ENCODE measurements at regions not wholly inside any gene's neighbourhood (a gene's known extent, or its start where the extent isn't known, plus 50 kb on each side); places are given as distances from the start of the nearest gene placed in this dataset.
"Not testable (repeated sequence)": the region's sequence is repeated elsewhere in the genome, so short reads cannot be mapped to it uniquely, and the experiment has no call there.

DNA sequence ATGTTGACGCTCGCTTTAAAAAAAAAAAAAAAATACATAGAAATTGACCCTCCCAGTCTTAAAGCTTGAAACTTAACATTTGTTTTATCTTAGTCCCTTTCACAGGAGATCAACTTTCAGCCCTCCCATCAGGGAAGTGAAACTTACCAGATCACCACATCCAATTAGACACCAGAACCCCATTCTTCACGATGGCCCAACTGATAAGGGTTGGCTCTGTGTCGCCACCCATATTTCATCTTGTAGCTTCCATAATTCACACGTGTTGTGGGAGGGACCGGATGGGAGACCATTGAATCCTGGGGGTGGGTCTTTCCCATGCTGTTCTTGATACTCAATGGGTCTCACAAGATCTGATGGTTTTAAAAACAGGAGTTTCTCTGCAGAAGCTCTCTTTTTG lies 629.4 kb upstream of the KCND2 start:
- no peak for DNase-seq

DNA sequence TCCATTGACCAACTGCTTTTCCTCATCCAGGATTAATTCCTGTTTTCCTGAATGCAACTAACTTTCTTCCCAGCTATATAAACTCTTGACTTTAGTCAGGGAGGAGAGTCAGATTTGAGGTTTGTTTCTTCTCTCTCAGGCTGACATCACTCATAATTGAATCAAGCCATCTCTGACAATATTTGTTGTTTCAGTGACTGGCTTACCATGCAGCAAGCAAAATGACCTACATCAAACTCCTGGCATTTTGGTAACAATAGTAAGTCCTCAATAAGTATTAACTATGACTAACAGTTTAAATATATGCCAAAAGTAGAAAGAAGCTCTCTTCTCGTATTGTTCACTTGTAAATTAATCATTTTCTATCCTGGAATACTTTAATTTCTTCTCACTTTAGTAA lies 625.7 kb upstream of the KCND2 start:
- DNase-seq: no peak

DNA sequence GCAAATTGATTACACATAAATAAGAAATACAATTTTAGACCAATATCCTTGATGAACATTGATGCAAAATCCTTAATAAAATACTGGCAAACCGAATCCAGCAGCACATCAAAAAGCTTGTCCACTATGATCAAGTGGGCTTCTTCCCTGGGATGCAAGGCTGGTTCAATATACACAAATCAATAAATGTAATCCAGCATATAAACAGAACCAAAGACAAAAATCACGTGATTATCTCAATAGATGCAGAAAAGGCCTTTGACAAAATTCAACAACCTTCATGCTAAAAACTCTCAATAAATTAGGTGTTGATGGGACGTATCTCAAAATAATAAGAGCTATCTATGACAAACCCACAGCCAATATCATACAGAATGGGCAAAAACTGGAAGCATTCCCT lies 624.2 kb upstream of the KCND2 start:
- DNase-seq: not testable (repeated sequence)

DNA sequence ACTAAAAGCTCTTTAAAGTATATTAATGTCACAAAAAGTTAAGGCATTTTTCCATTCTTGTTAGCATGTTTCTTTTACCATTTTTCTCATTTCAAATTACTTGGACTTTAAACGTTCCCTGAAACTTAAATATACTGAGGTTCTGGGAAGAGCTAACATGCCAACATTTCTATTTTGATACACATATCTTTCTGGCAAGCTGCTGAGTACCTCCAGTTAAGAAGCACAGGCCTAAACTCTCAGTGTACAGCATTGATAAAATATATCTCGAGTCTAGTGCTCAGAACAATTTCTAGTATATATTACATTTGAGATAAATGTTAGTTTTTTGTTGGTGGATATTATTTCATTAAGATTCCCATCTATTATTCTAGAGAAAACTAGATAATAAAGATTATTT lies 612.9 kb upstream of the KCND2 start:
- DNase-seq: no peak

DNA sequence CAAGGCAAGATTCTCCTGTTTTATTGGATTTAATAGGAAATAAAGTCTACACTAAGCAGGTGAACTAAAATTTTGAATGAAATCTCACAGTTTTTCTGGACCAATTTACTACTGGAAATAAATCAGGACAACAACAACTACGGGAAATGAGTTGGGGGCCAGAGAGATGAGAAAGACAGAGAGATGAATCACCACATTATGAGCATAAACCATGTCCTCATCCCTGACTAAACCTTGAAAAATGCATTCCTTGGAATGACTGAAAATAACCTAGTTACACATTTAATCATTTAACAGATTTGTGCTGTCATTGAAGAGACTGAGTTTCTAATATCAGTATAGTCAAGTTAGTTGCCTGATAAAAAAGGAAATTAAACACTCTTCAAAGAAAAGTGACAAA lies 608.4 kb upstream of the KCND2 start:
- no peak for DNase-seq

DNA sequence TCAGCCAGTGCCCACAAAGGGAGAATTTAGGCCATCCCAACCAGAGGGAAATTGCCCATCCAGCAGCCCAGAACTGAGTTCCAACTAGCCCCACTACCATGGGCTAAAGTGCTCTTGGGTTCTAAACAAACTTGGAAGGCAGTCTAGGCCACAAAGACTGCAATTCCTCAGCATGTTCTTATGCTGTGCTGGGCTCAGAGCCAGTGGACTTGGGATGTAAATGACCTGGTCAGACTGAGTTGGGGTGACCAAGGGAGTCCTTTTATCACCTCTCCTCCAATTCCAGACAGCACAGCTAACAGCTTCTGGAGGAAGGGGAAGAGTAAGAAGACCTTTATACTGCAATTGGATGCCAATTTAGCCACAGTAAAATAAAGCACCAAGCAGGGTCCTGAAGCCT lies 607.2 kb upstream of the KCND2 start:
- no peak for DNase-seq

DNA sequence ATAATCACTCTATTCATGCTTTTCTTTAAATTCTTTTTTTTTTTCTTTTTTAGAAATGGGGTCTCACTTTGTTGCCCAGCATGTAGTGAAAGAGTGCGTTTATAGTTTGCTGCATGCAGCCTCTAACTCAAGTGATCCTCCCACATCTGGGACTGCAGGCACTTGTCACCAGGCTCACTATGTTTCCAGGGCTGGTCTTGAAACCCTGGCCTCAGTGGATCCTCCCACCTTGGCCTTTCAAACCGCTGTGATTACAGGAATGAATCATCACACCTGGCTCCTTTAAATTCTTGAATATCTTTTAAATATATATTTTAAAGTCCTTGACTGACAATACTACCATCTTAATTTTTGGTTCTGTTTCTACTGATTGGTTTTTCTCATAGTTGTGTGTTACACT lies 591.6 kb upstream of the KCND2 start:
- no peak for DNase-seq

DNA sequence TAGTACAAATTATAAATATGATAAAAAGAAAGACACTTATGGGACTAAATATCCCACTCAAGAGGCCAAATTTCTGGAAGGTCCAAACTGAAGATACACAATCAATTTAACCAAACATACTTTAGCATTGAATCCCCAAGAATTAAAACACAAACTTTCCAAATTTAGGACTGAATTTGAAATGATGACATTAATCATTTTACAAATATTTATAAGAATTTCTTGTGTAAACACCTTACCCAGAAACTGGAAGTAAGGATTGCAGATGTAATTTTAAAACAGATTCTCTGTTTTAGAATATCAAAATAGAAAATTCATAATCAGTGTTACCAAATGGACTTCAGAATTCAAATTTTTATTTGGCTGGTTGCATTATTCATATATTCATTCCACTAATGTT lies 588.2 kb upstream of the KCND2 start:
- DNase-seq: no peak

DNA sequence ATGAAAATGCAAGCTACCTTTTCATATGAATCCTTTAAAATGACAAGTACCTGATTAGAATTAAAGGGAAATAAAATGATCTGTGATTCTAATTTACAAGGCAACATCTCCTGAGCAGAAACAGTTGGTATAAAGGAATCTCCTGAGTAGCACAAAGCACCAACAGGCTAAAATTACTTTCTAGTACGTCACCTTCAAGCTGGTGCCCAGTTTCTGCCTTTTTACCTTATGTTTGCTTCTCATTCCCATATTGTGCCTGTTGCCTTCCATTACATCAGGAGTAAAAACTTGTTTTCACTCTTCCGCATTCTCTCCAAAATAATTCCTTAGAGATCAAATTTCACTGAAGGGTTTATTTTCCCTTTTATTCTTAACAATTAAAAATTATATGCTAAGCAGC lies 587.1 kb upstream of the KCND2 start:
- DNase-seq: no peak

DNA sequence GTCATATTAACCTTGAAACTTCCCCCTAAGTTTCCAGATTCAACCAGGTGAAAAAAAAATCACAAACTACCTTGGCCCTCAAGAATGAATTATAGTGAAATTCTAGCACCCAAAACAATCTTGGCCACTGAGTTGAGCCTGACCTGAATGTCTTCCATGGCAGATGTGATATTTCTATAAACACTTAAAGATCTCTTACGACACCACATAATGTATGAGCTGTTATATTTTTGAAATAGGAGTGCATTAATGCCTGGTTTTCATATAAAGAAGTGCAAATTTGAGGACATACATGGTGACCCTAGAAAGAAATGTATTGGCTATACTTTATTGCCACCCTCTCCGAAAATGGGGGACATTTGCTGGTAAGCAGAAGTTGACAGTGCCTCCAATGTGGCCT lies 584.1 kb upstream of the KCND2 start:
- no peak for DNase-seq

DNA sequence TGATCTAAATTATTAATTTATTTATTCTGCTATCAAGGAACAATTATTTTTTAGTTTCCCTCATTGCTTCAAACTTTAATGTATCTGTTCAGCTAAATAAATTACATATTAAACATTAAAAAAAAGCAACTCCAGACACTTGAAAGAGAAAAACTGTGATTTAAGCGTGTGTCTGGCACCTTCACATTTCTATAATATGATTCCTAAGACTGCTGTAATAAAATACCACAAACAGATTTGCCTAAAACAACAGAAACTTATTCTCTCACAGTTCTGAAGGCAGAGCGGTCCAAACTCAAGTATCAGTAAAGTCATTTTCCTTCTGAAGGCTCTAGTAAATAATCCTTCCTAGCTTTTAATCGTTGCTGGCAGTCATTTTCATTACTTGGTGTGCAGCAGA lies 580.4 kb upstream of the KCND2 start:
- DNase-seq: no peak

DNA sequence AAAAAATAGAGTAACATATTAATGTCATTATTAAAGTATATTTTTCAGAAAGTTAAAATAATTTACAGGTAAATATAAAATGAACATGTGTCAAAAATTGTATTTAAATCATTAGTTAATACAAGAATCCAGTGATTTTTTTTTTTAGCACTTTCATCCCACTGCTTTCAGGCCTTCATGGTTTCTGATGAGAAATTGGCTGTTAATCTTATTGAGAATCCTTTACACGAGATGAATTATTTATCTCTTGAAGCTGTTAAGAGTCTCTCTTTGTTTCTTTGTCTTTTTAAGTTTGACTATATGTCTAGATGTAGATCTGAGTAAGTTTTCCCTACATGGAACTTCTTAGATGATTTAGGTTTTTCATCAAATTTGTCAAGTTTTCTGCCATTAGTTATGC lies 578.5 kb upstream of the KCND2 start:
- DNase-seq: no peak

DNA sequence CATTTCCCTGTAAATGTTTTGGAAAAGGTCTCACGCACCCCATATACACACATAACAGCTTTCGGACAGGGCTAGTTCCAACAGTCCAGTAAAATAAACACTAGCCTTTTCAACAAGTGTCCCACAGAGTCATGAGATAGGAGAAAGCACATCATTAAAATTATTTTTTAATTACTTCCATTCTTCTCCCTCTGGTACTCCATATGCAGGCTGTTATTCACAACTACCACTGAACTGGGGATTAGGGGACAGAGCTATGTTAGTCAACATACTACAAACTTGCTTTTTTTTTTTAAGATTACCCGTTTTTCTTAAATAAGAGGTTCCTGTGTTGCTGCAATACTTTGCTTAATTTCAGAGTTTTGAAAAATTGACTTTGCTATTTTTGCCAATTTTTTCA lies 576.6 kb upstream of the KCND2 start:
- DNase-seq: no peak

DNA sequence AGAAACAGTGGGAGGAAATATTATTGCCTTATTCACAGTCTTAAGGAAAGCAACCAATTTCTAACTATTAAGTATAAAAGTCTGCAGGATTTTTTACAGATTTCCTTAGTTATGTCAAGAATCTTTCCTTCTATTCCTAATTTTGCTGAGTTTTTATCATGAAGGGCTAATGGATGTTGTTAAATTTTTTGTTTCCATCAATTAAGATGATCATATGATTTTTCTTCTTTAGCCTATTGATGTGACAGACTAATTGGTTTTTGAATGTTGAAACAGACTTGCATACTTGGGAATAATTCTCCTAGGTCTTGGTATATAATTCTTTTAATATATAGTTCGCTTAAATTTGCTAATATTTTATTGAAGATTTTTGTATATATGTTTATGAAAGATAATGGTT lies 569.1 kb upstream of the KCND2 start:
- no peak for DNase-seq

DNA sequence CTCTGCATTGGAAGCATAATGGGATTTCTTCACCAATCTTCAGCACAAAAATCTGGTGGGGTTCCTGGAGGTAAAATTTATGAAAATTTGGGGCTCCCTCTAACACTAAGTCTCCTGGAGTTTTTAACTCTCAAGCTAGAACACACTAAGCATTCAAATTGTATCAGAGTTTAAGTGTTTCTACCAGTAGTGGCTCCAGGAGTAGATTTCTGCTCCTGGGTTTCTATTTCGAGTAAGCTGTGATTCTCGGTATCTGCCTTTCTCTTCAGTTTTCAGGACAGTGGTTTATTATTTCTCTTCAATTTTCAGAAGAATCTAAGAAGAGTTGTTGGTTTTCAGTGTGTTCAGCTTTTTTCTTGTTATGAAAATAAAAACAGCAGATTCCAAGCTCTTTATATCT lies 566.4 kb upstream of the KCND2 start:
- DNase-seq: no peak

DNA sequence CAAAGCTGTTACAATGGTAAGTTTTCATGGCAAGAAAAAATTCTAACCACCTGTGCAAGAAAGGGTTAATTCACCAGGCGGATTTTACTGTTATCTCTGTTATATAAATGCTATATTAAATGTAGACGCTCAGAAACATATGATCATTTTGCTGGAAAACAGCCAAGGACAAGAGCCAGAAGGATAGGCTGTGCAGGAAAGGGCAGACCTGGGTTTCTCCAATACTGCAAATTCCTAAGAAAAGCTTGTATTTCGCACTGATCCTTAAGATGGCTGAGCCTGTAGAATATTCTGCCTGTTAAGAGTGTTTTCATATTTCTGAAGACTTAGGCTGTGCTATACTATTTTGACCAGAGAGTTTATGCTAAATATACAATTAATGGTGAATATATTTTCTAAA lies 564.1 kb upstream of the KCND2 start:
- DNase-seq: no peak

DNA sequence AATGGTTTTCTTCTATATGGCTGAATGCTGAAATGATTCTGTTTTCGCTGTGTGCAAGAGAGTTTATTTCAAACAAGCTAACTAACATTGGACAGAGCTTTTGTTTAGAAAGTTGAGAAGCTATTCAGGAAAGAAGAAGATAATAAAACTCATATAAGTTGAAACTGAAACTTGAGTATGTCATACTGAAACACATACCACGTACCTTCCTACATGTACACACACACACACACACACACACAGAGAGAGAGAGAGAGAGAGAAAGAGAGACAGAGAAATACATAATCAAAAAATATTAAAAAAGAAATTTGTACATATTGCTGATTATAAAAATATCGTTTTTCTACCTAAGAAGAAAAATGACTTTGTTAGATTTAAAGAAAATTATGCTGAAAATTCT lies 561.9 kb upstream of the KCND2 start:
- no peak for DNase-seq

DNA sequence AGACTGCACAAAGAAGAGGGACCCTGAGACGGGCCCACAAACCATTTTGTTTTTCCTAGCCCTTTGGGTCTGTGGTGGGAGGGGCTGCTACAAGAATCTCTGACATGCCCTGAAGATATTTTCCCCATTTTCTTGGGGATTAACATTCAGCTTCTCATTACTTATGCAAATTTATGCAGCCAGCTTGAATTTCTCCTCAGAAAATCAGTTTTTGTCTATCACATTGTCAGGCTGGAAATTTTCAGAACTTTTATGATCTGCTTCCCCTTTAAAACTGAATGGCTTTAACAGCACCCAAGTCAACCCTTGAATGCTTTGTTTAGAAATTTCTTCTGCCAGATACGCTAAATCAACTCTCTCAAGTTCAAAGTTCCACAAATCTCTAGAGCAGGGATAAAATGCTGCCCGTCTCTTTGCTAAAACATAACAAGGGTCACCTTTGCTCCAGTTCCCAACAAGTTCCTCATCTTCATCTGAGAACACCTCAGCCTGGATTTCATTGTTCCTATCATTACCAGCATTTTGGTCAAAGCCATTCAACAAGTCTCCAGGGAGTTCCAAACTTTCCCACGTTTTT lies 560.0 kb upstream of the KCND2 start:
- no peak for DNase-seq

DNA sequence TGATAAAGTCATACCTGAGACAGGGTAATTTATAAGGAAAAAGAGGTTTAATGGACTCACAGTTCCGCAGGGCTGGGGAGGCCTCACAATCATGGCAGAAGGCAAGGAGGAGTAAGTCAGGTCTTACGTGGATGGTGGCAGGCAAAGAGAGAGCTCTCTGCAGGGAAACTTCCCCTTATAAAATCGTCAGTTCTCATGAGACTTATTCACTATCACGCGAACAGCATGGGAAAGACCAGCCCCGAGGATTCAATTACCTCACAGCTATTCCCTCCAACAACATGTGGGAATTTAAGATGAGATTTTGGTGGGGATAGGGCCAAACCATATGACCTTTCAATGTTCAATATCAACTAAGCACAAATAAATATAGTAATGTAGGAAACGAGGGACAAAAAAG lies 559.4 kb upstream of the KCND2 start:
- no peak for DNase-seq

DNA sequence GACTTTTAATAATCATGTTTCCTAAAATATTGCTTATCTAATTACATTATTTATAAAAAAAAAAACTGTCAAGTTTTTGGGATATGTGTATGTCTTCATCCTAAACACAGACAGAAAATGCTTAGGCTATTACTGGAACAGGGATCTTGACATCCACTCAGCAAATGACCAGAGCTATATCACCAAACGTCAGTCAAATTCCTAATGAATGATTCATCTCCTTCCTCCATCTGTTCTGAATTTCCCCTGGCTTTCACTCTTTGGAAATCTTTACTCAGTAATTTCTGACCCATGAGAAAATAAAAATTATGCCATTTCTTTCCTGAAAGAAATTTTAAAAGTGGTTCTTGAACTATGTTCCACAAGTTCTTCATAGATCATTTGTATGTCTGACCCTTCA lies 552.4 kb upstream of the KCND2 start:
- no peak for DNase-seq

DNA sequence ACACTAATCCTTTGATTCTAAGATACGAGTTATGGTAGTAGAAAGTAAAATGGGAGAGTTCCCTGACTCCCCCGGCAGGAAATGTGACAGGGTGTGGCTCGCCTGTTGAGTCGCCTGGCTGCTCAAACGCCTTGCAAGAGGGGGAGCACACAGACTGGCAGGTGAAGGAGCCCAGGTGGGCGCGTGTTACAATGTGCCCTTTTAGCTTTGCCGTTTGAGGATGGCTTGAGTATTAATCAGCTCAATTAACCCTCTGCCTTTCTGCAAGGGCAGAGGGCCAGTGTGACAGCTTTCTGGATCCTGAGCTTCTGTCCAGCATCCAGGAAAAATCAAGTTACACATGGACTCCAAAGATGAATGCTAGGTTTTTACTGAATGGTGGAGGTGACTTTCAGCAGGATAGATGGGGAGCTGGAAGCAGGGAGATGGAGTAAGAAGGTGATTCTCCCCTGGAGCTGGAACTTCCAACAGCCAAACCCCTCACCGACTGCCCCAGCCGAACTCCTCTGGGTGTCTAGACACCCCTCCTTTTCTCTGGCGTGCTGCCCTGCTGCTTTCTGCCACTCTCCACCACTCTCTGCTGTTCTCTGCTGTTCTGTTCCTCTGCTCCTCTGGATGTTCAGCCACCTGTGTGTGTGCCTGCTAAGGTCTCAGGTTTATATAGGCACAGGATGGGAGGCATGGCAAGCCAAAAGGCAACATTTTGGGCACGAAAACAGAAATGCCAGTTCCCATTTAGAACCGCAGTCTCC lies 548.8 kb upstream of the KCND2 start:
- DNase-seq: no peak

DNA sequence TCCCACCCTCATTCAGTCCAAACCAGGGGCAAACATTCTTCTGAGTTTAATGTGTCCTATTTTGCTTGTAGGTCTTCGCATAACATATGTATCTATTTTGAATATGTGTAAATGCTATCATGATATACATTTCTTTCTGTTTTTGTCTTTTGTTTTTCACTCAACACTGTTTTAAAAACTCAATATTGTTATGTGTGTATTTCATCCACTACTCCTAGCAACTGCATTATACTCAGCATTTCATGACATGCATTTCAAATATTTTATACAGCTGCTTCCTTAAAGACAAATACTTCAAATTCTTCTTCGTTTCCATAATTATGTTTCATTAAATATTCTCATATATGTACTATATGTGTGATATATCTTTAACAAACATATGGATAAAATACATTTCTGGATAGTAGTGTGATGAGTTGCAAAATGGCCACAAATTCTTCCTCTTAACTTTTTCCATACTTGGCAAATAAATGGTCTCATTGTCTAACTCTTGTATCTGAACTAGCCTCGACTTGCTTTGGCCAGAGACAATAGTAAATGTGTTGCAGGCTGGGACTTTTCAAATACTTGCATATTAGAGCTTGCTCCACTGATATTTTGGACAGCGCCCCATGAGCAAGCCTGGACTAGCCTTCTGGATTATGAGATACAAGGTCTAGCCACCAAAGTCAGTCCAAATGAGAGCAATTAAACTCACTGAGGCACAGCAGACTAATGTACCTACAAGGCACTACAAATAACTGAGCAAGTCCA lies 539.7 kb upstream of the KCND2 start:
- DNase-seq: no peak

DNA sequence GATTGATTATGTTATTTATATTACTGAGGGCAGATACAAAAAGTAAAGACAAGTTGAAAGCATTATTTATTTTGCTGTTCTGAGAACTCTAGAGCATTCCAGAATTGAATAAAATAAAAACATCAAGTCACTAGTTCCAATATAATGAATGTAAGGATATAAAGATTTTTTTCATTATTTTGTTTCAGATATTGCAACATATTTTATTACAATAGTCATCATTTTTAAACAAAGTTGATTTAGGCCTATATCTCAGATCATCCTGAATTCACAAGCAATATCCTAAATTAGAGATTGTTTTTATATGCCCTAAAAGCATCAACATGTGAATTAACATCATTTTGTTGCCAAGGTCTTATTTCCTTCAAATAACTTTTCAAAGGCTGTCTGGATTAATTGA lies 535.6 kb upstream of the KCND2 start:
- DNase-seq: no peak

DNA sequence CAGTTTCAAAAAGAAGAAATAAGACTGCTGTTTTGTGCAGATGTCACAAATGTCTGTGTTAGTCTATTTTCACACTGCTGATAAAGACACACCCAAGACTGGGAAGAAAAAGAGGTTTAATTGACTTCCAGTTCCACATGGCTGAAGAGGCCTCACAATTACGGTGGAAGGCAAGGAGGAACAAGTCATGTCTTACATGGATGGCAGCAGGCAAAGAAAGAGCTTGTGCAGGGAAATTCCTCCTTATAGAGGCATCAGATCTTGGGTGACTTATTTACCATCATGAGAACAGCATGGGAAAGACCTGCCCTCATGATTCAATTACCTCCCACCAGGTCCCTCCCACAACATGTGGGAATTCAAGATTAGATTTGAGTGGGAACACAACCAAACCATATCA lies 527.7 kb upstream of the KCND2 start:
- not testable (repeated sequence) for DNase-seq
